GM12875 (cell line): ENCODE measurements at regions not wholly inside any gene's neighbourhood (a gene's known extent, or its start where the extent isn't known, plus 50 kb on each side); places are given as distances from the start of the nearest gene placed in this dataset.

ENCODE experiments used
- H3K4me3 ChIP-seq: one replicate; pipeline ENCODE4 v1.5.1; 2011; ENCODE audit warnings: low read depth, low read length, control low read depth
- CTCF ChIP-seq: IDR thresholded peaks from 2 replicates; pipeline ENCODE4 v1.5.1; 2011; ENCODE audit warnings: low read depth, mild to moderate bottlenecking, control low read depth, inconsistent platforms, low read length, moderate library complexity, borderline replicate concordance; ENCODE audit not compliant: insufficient read depth

DNA sequence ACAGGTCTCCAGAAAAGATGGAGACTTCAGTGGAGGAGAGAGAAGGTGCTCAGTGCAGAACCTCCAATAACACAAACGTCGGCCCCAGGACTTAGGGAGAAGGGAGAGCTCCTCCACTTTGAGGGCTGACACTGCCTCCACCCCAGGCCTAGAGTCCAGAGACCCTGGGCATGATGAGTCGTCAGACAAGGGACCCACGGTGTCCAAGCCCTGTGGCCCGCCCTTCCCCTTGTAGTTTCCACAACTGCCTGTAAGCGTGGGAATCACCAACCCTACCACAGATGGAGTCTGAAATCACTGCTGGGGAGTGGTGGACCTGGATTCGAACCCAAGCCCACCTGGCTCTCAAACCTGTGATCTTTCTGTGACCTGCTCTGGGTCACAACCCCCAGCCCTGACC, 281.1 kb downstream of the NPHP4 start:
- no peak for TF ChIP-seq CTCF
- no peak overlapping the region for H3K4me3 ChIP-seq

- H3K4me3 ChIP-seq: no peak overlapping the region
- TF ChIP-seq CTCF: no peak
Observed at GRCh38 chr1:5709976-5710375, 282.2 kb downstream of the NPHP4 start.

DNA sequence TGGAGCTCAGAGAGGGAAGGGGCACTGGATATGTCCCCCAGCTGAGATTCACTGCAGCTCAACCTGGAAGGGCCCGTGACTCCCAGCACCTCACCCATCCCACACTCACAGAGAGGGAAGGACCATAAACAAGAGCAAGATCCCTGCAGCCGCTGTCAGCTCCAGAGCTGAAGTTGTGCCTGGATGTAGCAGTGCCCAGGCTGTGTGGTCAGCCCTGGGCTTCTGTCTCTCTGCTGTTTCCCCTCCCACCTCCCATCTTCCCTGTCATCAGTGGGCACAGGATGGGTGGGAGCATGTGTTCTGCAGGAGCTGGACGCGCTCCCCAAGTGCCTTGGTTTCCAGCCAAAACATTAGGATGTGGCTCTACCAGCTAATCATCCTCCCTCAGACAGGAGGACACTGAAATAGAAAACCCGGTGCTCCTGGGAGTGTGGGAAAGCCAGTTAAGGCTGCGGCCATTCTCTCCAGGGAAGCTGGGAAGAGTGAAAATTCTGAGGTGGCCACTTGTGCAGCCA, 282.7 kb downstream of the NPHP4 start:
- H3K4me3 ChIP-seq: no peak overlapping the region
- no peak for TF ChIP-seq CTCF

GRCh38 chr1:5708346-5709245, 283.6 kb downstream of the NPHP4 start:
- H3K4me3 ChIP-seq: no peak overlapping the region
- TF ChIP-seq CTCF: no peak

GRCh38 chr1:5707566-5708345, 284.5 kb downstream of the NPHP4 start:
- H3K4me3 ChIP-seq: no peak overlapping the region
- TF ChIP-seq CTCF: no peak

- TF ChIP-seq CTCF: no peak
Observed at GRCh38 chr1:5706239-5706638, 286.0 kb downstream of the NPHP4 start.

More at GRCh38 chr1:5706239-5706638, 286.0 kb downstream of the NPHP4 start:
- no peak overlapping the region for H3K4me3 ChIP-seq
